HEK293T (cell line): ENCODE measurements at regions not wholly inside any gene's neighbourhood (a gene's known extent, or its start where the extent isn't known, plus 50 kb on each side); places are given as distances from the start of the nearest gene placed in this dataset.

Experiments
- BHLHE40 ChIP-seq: fragments of 450-650 bp; IDR thresholded peaks from 2 replicates; pipeline ENCODE4 v1.6.1; 2016; ENCODE audit warnings: mild to moderate bottlenecking, moderate library complexity, borderline replicate concordance
- CTBP1 ChIP-seq: fragments of 450-650 bp; IDR thresholded peaks from 2 replicates; pipeline ENCODE4 v1.6.1; 2016; ENCODE audit warnings: borderline replicate concordance
- ELF4 ChIP-seq: fragments of 450-650 bp; IDR thresholded peaks from 2 replicates; pipeline ENCODE4 v1.6.1; 2017; ENCODE audit warnings: antibody characterized with exemption
- FOXA1 ChIP-seq: fragments of 450-650 bp; IDR thresholded peaks from 2 replicates; pipeline ENCODE4 v1.6.1; 2016; ENCODE audit warnings: mild to moderate bottlenecking
- FOXK2 ChIP-seq: fragments of 450-650 bp; IDR thresholded peaks from 2 replicates; pipeline ENCODE4 v1.6.1; 2016; ENCODE audit warnings: mild to moderate bottlenecking
- FOXM1 ChIP-seq: fragments of 450-650 bp; IDR thresholded peaks from 2 replicates; pipeline ENCODE4 v1.6.1; 2017; ENCODE audit warnings: mild to moderate bottlenecking, borderline replicate concordance
- HDGF ChIP-seq: fragments of 450-650 bp; IDR thresholded peaks from 2 replicates; pipeline ENCODE4 v1.6.1; 2017; ENCODE audit warnings: antibody characterized with exemption, borderline replicate concordance
- L3MBTL2 ChIP-seq: fragments of 450-650 bp; conservative IDR thresholded peaks from 2 replicates; pipeline ENCODE4 v1.6.1; 2016; ENCODE audit warnings: mild to moderate bottlenecking
- LEF1 ChIP-seq: fragments of 450-650 bp; IDR thresholded peaks from 2 replicates; pipeline ENCODE4 v1.6.1; 2017; ENCODE audit warnings: mild to moderate bottlenecking, borderline replicate concordance
- NFRKB ChIP-seq: fragments of 450-650 bp; IDR thresholded peaks from 2 replicates; pipeline ENCODE4 v1.6.1; 2016; ENCODE audit warnings: mild to moderate bottlenecking, moderate library complexity
- SP1 ChIP-seq: fragments of 450-650 bp; IDR thresholded peaks from 2 replicates; pipeline ENCODE4 v1.6.1; 2017
- SUZ12 ChIP-seq: fragments of 450-650 bp; IDR thresholded peaks from 2 replicates; pipeline ENCODE4 v1.6.1; 2016; ENCODE audit warnings: mild to moderate bottlenecking
- TARDBP ChIP-seq: fragments of 450-650 bp; IDR thresholded peaks from 2 replicates; pipeline ENCODE4 v1.6.1; 2016
- ZNF384 ChIP-seq: fragments of 450-650 bp; IDR thresholded peaks from 2 replicates; pipeline ENCODE4 v1.6.1; 2016

DNA sequence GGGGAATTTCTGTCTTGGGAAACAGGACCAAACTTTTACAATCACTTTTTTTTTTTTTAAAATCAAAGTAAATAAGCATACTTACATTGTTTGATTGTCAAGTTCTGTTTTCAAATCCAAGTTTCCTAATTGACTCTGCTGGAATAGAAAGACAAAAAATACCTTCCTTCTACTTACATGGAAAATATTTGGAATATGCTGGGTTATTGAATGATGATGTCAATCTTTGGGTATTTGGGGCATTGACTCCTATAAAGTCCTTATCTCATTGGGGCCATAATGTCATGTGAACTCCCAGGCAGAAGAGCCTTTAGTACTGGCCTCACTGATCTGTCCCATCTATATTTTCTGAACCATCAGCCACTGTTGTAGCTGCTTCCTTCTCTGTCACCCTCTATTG, 122.6 kb upstream of the NOX3 start:
- TF ChIP-seq LEF1 (no peak), SP1 (no peak), L3MBTL2 (no peak), FOXM1 (no peak), HDGF (no peak), FOXA1 (no peak), SUZ12 (no peak), TARDBP (no peak), ELF4 (no peak), BHLHE40 (no peak), FOXK2 (no peak), CTBP1 (no peak), ZNF384 (no peak), NFRKB (no peak)
